H9 (cell line): ENCODE measurements at regions not wholly inside any gene's neighbourhood (a gene's known extent, or its start where the extent isn't known, plus 50 kb on each side); places are given as distances from the start of the nearest gene placed in this dataset.
A peak's percentile ranks its signal among the peaks of the same experiment; 100 is the strongest.

Experiments
- DNase-seq: peaks from one replicate; pipeline ENCODE4 v3.0.0-alpha.2; 2017
- H2AFZ ChIP-seq: one replicate; pipeline ENCODE4 v1.6.1; 2013; ENCODE audit warnings: mild to moderate bottlenecking, low read length, control low read depth, moderate library complexity
- H2AK5ac ChIP-seq: 2 replicates; pipeline ENCODE4 v1.6.1; 2013; ENCODE audit warnings: low read length, control low read depth, mixed read lengths; ENCODE audit not compliant: insufficient read length
- H2BK120ac ChIP-seq: one replicate; pipeline ENCODE4 v1.6.1; 2013; ENCODE audit warnings: low read depth, mild to moderate bottlenecking, low read length, control low read depth, inconsistent platforms; ENCODE audit not compliant: poor library complexity, severe bottlenecking
- H2BK12ac ChIP-seq: 2 replicates; pipeline ENCODE4 v1.6.1; 2013; ENCODE audit warnings: low read length, control low read depth, mixed read lengths, low read depth; ENCODE audit not compliant: insufficient read length
- H2BK15ac ChIP-seq: 2 replicates; pipeline ENCODE4 v1.6.1; 2013; ENCODE audit warnings: low read depth, low read length, control low read depth
- H2BK20ac ChIP-seq: one replicate; pipeline ENCODE4 v1.6.1; 2013; ENCODE audit warnings: low read depth, mild to moderate bottlenecking, low read length, control low read depth, inconsistent platforms; ENCODE audit not compliant: poor library complexity, severe bottlenecking
- H2BK5ac ChIP-seq: 2 replicates; pipeline ENCODE4 v1.6.1; 2013; ENCODE audit warnings: low read length, control low read depth, mixed read lengths; ENCODE audit not compliant: insufficient read length
- H3K14ac ChIP-seq: 2 replicates; pipeline ENCODE4 v1.6.1; 2013; ENCODE audit warnings: low read length, control low read depth; ENCODE audit not compliant: insufficient read depth
- H3K18ac ChIP-seq: 2 replicates; pipeline ENCODE4 v1.6.1; 2013; ENCODE audit warnings: low read depth, mild to moderate bottlenecking, mixed read lengths, low read length, control low read depth; ENCODE audit not compliant: insufficient read length
- H3K23ac ChIP-seq: 2 replicates; pipeline ENCODE4 v1.6.1; 2013; ENCODE audit warnings: low read length, control low read depth, mixed read lengths, low read depth; ENCODE audit not compliant: insufficient read length
- H3K23me2 ChIP-seq: 2 replicates; pipeline ENCODE4 v1.6.1; 2013; ENCODE audit warnings: low read depth, mild to moderate bottlenecking, mixed read lengths, low read length, control low read depth; ENCODE audit not compliant: insufficient read length, poor library complexity, severe bottlenecking
- H3K27ac ChIP-seq: 2 replicates; pipeline ENCODE4 v1.5.1; 2013; ENCODE audit warnings: low read length, control low read depth, mixed read lengths, low read depth; ENCODE audit not compliant: insufficient read length
- H3K27me3 ChIP-seq: 2 replicates; pipeline ENCODE4 v1.6.1; 2013; ENCODE audit warnings: low read length, control low read depth, inconsistent platforms; ENCODE audit not compliant: insufficient read depth
- H3K4ac ChIP-seq: 2 replicates; pipeline ENCODE4 v1.6.1; 2013; ENCODE audit warnings: low read depth, mild to moderate bottlenecking, control low read depth, inconsistent platforms, low read length, moderate library complexity
- H3K4me1 ChIP-seq: 2 replicates; pipeline ENCODE4 v1.6.1; 2013; ENCODE audit warnings: low read length, control low read depth, inconsistent platforms; ENCODE audit not compliant: insufficient read depth
- H3K4me2 ChIP-seq: 2 replicates; pipeline ENCODE4 v1.6.1; 2013; ENCODE audit warnings: low read length, control low read depth, mixed read lengths; ENCODE audit not compliant: insufficient read length, insufficient read depth
- H3K56ac ChIP-seq: 2 replicates; pipeline ENCODE4 v1.6.1; 2013; ENCODE audit warnings: low read depth, mild to moderate bottlenecking, mixed read lengths, low read length, control low read depth; ENCODE audit not compliant: insufficient read length
- H3K79me1 ChIP-seq: 2 replicates; pipeline ENCODE4 v1.6.1; 2013; ENCODE audit warnings: low read depth, mild to moderate bottlenecking, moderate library complexity, low read length, control low read depth, inconsistent platforms; ENCODE audit not compliant: insufficient read depth, poor library complexity, severe bottlenecking
- H3K79me2 ChIP-seq: 2 replicates; pipeline ENCODE4 v1.6.1; 2013; ENCODE audit warnings: low read length, control low read depth, inconsistent platforms; ENCODE audit not compliant: insufficient read depth
- H3K9ac ChIP-seq: 2 replicates; pipeline ENCODE4 v1.6.1; 2013; ENCODE audit warnings: low read length, control low read depth, mixed read lengths; ENCODE audit not compliant: insufficient read length; ENCODE audit errors: extremely low read depth
- H3K9me3 ChIP-seq: one replicate; pipeline ENCODE4 v1.6.1; 2013; ENCODE audit warnings: low read depth, low read length, inconsistent platforms; ENCODE audit not compliant: control insufficient read depth
- H3T11ph ChIP-seq: one replicate; pipeline ENCODE4 v1.6.1; 2013; ENCODE audit warnings: mild to moderate bottlenecking, low read length, control low read depth, inconsistent platforms
- H4K20me1 ChIP-seq: one replicate; pipeline ENCODE4 v1.6.1; 2013; ENCODE audit not compliant: control insufficient read depth, insufficient read length, insufficient read depth
- H4K5ac ChIP-seq: 2 replicates; pipeline ENCODE4 v1.6.1; 2013; ENCODE audit warnings: low read depth, mild to moderate bottlenecking, mixed read lengths, low read length, control low read depth; ENCODE audit not compliant: insufficient read length
- H4K8ac ChIP-seq: replicated peaks from 2 replicates; pipeline ENCODE4 v1.6.1; 2013; ENCODE audit warnings: low read length, control low read depth, mixed read lengths, low read depth; ENCODE audit not compliant: insufficient read length
- H4K91ac ChIP-seq: 2 replicates; pipeline ENCODE4 v1.6.1; 2013; ENCODE audit warnings: low read depth, mild to moderate bottlenecking, moderate library complexity, mixed read lengths, low read length, control low read depth; ENCODE audit not compliant: insufficient read length
- H3K27ac Mint-ChIP-seq, 3 experiments: 2 replicates in 2 of 3; 3 replicates in 1 of 3; pipeline ENCODE4 v1.8.0; 2020 to 2021; ENCODE audit warnings: mixed read lengths in 3 of 3, mild to moderate bottlenecking in 1 of 3, moderate library complexity in 1 of 3
- H3K27me3 Mint-ChIP-seq: 2 replicates; pipeline ENCODE4 v1.8.0; 2021; ENCODE audit warnings: low read depth, mild to moderate bottlenecking, moderate library complexity, mixed read lengths
- H3K36me3 Mint-ChIP-seq, 3 experiments: 2 replicates in 2 of 3; 3 replicates in 1 of 3; pipeline ENCODE4 v1.8.0; 2020 to 2021; ENCODE audit warnings: low read depth in 3 of 3, mixed read lengths in 3 of 3; ENCODE audit not compliant: insufficient read depth in 1 of 3
- H3K4me1 Mint-ChIP-seq, 2 experiments: 2 replicates each; pipeline ENCODE4 v1.8.0; 2020; ENCODE audit warnings: mixed read lengths in 2 of 2
- H3K4me3 Mint-ChIP-seq, 2 experiments: 2 replicates in 1 of 2; 3 replicates in 1 of 2; pipeline ENCODE4 v1.8.0; 2020 to 2021; ENCODE audit warnings: mild to moderate bottlenecking in 2 of 2, mixed read lengths in 2 of 2, moderate library complexity in 1 of 2
- H3K9me3 Mint-ChIP-seq, 2 experiments: 2 replicates in 1 of 2; 3 replicates in 1 of 2; pipeline ENCODE4 v1.8.0; 2020; ENCODE audit warnings: mild to moderate bottlenecking in 2 of 2, mixed read lengths in 2 of 2, moderate library complexity in 1 of 2
- CTCF ChIP-seq: fragments of 200-600 bp; sonication (generic); conservative IDR thresholded peaks from 3 replicates; pipeline ENCODE4 v1.8.0; 2021; ENCODE audit warnings: antibody characterized with exemption, mild to moderate bottlenecking
- WGBS: extraction: QIAGEN DNeasy Blood & Tissue Kit; methylation state at CpG from one replicate; pipeline ENCODE4 v1.1.7; 2013; ENCODE audit warnings: missing lambda C conversion rate, low lambda C conversion rate, mixed read lengths; ENCODE audit not compliant: insufficient read length; ENCODE audit errors: extremely low coverage; 5-methylcytosine and 5-hydroxymethylcytosine counted together

- H3K14ac ChIP-seq = no peak overlapping the region
- H3K79me2 ChIP-seq = no peaks in the 10 kb centered on the region
- H3T11ph ChIP-seq = no peak overlapping the region
- peaks cover 1% of the 10 kb centered on the region; the same call in 1 of the 2 replicates for H3K27me3 Mint-ChIP-seq
- TF ChIP-seq CTCF = no peak
- H3K36me3 Mint-ChIP-seq = no peaks in the 10 kb centered on the region
- no peak overlapping the region for H2BK20ac ChIP-seq
- H4K20me1 ChIP-seq = no peaks in the 10 kb centered on the region
- no peak for DNase-seq
- no peak overlapping the region for H3K56ac ChIP-seq
- H3K18ac ChIP-seq = no peak overlapping the region
- H4K8ac ChIP-seq = no peak overlapping the region
- H2BK120ac ChIP-seq = no peak overlapping the region
- no peak overlapping the region for H3K9ac ChIP-seq
- no peak overlapping the region for H2AFZ ChIP-seq
- H3K4me3 Mint-ChIP-seq = no peak overlapping the region
- no peak overlapping the region for H3K23ac ChIP-seq
- no peaks in the 10 kb centered on the region for H3K9me3 Mint-ChIP-seq
- no peak overlapping the region for H2BK12ac ChIP-seq
- H3K9me3 ChIP-seq = no peaks in the 10 kb centered on the region
- no peak overlapping the region for H4K91ac ChIP-seq
- no CpG with 5 or more reads among the region's 5 CpGs for WGBS
- no peaks in the 10 kb centered on the region for H3K23me2 ChIP-seq
- peaks cover 0 to 4% of the 10 kb centered on the region in 2 experiments; a peak in 1 of 4 replicates for H3K4me1 Mint-ChIP-seq
- no peak overlapping the region for H3K4ac ChIP-seq
- no peaks in the 10 kb centered on the region for H3K27me3 ChIP-seq
- H2BK5ac ChIP-seq = no peak overlapping the region
- no peak overlapping the region for H3K27ac ChIP-seq
- no peaks in the 10 kb centered on the region for H3K4me1 ChIP-seq
- H2AK5ac ChIP-seq = no peak overlapping the region
- no peak overlapping the region for H3K4me2 ChIP-seq
- H2BK15ac ChIP-seq = no peak overlapping the region
- 0 out of 7 replicates have a peak overlapping the region, but pooled peaks of 1 of the 3 experiments have one; percentile 19 for H3K27ac Mint-ChIP-seq
- H4K5ac ChIP-seq = no peak overlapping the region
- no peaks in the 10 kb centered on the region for H3K79me1 ChIP-seq
These were observed 117.0 kb upstream of the CXCL14 start for GRCh38 chr5:135695656-135696313.
